HG02981 (cell line): ENCODE measurements at regions not wholly inside any gene's neighbourhood (a gene's known extent, or its start where the extent isn't known, plus 50 kb on each side); places are given as distances from the start of the nearest gene placed in this dataset.

ENCODE experiments used
- ATAC-seq: cut with Tn5 transposase; IDR thresholded peaks from one replicate; pipeline ENCODE4 v1.9.1; 2021; ENCODE audit warnings: mild to moderate bottlenecking, moderate library complexity; ENCODE audit not compliant: unreplicated experiment

GRCh38 chr5:24862117-24862516, 217.3 kb upstream of the CDH10 start:
- no peak for ATAC-seq

GRCh38 chr5:24855485-24855884, 210.7 kb upstream of the CDH10 start:
- no peak for ATAC-seq

- ATAC-seq, result no peak
Measured at GRCh38 chr5:24854850-24855249, 210.1 kb upstream of the CDH10 start.

GRCh38 chr5:24854350-24854749, 209.6 kb upstream of the CDH10 start:
- no peak for ATAC-seq

GRCh38 chr5:24850926-24851486, 206.2 kb upstream of the CDH10 start:
- ATAC-seq, result no peak

- ATAC-seq, result no peak
Measured at GRCh38 chr5:24849210-24849609, 204.4 kb upstream of the CDH10 start.

GRCh38 chr5:24831989-24832388, 187.2 kb upstream of the CDH10 start:
- ATAC-seq, result no peak

- ATAC-seq, result no peak
Measured at GRCh38 chr5:24823625-24824024, 178.8 kb upstream of the CDH10 start.

- no peak for ATAC-seq
Measured at GRCh38 chr5:24819841-24820240, 175.1 kb upstream of the CDH10 start.

GRCh38 chr5:24817966-24818365, 173.2 kb upstream of the CDH10 start:
- no peak for ATAC-seq

GRCh38 chr5:24816206-24816605, 171.4 kb upstream of the CDH10 start:
- ATAC-seq, result no peak

GRCh38 chr5:24805230-24805629, 160.5 kb upstream of the CDH10 start:
- no peak for ATAC-seq

- no peak for ATAC-seq
Measured at GRCh38 chr5:24804221-24804681, 159.5 kb upstream of the CDH10 start.

- no peak for ATAC-seq
Measured at GRCh38 chr5:24791326-24791725, 146.5 kb upstream of the CDH10 start.

GRCh38 chr5:24789611-24790351, 145.0 kb upstream of the CDH10 start:
- no peak for ATAC-seq

- no peak for ATAC-seq
Measured at GRCh38 chr5:24788829-24789514, 144.2 kb upstream of the CDH10 start.

GRCh38 chr5:24786108-24786507, 141.3 kb upstream of the CDH10 start:
- ATAC-seq, result no peak

- no peak for ATAC-seq
Measured at GRCh38 chr5:24783596-24783995, 138.8 kb upstream of the CDH10 start.

- no peak for ATAC-seq
Measured at GRCh38 chr5:24777392-24777791, 132.6 kb upstream of the CDH10 start.

- ATAC-seq, result no peak
Measured at GRCh38 chr5:24773261-24773660, 128.5 kb upstream of the CDH10 start.

- no peak for ATAC-seq
Measured at GRCh38 chr5:24767086-24767485, 122.3 kb upstream of the CDH10 start.

- no peak for ATAC-seq
Measured at GRCh38 chr5:24765219-24765618, 120.4 kb upstream of the CDH10 start.
